DLD1 (cell line): ENCODE measurements at regions not wholly inside any gene's neighbourhood (a gene's known extent, or its start where the extent isn't known, plus 50 kb on each side); places are given as distances from the start of the nearest gene placed in this dataset.
"Not testable (repeated sequence)": the region's sequence is repeated elsewhere in the genome, so short reads cannot be mapped to it uniquely, and the experiment has no call there.

ENCODE experiments used
- in situ Hi-C: cut with HindIII; loops from 2 replicates; pipeline ENCODE4 v1.10.0; 2017; ENCODE audit warnings: low sequenced_read_pairs

DNA sequence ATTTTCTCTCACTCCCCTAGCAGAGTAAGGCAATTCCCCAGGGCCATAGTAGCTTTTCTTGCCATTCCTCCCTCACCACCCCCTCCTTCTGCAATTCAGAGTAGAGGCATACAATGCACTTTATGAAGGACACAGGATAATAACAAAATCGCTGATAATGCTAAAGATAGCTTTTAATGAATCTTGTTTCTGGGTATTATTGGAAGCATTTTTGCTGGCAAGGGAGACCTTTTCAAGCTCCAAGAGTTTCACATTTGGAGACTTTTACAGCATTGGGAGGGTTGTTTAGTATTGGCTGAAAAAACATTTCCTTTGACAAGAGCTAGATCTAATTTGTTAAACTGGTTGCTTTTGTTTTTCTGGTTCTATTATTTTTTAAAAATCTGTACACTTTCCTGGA is 573.0 kb upstream of the C16orf82 start:
- in situ Hi-C loops, result no loop called here

- in situ Hi-C loops, result no loop called here
Measured at GRCh38 chr16:26497896-26498295, 568.8 kb upstream of the C16orf82 start.

DNA sequence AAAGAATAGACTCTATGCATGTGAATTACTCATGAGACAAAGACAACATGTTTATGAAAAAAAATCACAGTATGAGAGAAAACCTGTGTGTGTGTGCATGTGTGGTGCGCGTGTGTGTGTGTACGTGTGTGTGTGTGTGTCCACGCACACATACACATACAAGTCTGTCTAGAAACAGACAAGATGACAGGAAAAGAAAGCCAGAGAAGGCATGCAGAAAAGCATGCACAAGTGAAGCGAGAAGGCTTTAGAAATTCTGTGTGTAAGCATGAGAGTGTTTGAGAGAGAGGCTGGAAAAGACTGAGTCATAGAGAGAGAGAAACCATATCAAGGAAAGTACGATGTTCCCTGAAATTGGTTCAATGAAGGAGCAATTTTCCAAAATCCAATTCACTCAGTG is 566.4 kb upstream of the C16orf82 start:
- in situ Hi-C loops, result no loop called here

GRCh38 chr16:26505496-26505895 is 561.2 kb upstream of the C16orf82 start:
- in situ Hi-C loops, result no loop called here

- in situ Hi-C loops, result not testable (repeated sequence)
Measured at GRCh38 chr16:26508946-26509345, 557.8 kb upstream of the C16orf82 start.

GRCh38 chr16:26510924-26511323 is 555.8 kb upstream of the C16orf82 start:
- in situ Hi-C loops, result no loop called here

- in situ Hi-C loops, result no loop called here
Measured at GRCh38 chr16:26511463-26511862, 555.3 kb upstream of the C16orf82 start.

GRCh38 chr16:26521626-26522025 is 545.1 kb upstream of the C16orf82 start:
- in situ Hi-C loops, result no loop called here

DNA sequence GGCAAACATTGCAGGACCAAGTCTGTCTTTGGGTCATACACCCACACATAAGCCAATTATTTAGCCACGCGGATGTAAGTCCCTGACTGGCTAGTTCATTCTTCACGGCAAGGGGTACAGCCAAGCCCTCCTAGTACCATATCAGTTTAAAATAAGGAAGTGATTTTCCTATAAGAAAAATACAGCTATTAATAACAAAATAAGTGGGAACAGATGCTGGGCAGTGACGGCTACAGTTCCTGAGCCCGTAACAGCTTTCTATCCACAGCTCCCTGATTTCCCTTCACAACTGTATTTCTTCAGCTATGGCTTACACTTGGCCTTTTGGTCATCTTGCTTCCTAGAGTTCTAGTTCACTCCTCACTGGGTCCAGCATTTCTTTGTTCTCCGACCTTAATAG is 542.4 kb upstream of the C16orf82 start:
- in situ Hi-C loops, result no loop called here

DNA sequence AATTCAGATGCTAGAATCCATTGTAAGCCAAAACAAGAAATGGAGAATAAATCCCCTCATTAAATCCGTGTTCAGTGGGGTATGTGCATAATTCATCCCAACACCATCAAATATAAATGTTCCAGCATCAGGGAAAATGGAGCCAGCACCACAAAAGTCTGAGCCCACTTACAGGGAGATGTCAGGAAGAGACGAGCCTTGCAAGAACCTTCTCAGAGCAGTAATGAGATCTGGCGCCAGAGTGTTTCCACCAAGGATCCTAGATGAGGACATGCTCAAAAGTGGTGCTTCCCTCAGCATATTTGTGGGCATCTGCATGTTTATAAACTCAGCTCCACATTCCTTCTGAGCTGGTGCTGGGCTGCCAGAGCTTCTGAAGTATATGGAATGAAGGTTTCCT is 541.9 kb upstream of the C16orf82 start:
- in situ Hi-C loops, result no loop called here

DNA sequence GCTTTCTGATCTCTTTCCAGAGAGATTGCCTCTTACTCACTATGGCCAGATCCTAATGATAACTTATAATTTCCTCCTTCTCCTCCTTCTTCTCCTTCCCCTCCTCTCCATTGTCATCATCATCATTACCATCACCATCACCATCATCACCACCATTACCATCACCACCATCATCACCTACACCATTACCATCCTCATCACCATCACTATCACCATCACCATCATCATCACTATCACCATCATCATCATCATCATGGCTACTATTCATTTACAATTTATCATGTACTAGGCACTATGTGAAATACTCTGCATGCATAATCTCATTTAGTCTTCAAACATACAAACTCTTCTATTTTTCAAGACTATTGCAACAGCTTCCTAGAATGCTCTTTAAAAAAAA is 540.9 kb upstream of the C16orf82 start:
- in situ Hi-C loops, result no loop called here

GRCh38 chr16:26526633-26527032 is 540.1 kb upstream of the C16orf82 start:
- in situ Hi-C loops, result no loop called here

DNA sequence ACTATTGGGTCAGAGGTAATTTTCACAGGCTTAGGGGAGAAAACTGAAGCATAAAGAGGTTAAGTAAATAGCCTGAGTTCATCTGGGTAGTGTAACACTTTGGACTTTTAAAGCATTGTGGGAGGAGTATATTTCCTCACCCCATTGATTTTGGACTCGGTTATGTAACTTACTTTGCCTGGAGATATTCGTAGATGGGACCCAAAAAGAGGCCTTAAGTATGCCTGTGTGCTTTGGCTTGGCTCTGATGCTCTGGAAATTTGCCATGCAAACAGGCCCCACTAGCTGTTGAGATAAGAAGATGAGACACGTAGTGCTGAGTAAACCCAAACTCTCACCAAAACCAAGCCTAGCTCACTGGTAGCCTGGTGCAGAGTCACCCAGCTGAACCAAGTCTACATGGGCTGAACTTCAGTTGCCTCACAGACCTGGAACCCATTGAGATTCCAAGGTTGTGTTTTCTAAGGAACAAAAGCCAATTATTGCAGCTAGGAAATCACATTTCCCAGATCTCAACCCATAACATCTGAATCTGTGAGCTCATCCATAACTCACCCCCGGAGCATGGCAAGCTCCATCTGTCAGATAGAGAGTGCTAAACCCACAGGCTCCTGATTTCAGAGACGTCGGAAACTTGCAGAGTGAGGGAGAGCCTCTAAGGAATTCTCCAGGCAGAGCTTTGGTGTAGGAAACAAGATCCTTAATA is 536.0 kb upstream of the C16orf82 start:
- in situ Hi-C loops, result no loop called here

DNA sequence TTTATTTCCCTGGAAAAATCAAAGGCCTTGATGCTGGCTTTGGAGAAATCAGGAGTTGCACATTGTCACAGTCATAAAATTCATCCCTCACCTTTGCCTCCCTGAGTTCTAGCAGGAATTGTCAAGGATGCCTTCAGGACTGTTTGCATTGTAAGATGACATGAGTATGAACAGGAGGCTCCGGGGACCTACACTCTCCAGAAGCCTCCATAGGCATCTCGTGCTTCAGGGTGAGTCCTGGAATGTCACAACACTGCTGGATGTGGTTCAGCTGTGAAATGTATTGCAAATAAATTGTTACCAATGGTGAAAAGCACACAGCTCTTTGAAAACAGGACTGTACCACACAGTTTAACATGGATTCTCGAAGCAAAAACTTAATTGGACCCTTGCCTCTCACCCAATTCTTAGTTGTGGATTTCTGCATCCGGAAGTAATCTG is 535.4 kb upstream of the C16orf82 start:
- in situ Hi-C loops, result no loop called here

DNA sequence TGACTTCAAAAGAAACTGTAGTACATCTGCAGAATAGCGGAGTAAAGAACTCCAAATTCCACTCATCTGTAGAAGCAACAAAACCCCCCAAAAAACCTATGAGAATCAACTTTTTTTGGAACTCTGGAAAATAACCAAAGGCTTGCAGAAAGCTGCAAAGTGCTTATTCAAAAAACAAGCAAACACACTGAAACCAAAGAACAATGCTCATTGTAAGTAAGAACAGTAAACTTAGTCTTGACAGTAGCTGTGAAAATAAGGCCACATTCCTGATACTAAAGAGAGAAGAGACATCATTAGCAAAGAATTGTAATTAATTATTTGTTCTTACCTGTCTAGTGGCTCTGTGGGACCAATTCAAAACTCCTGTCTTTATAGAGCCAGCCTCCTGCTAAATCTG is 534.3 kb upstream of the C16orf82 start:
- in situ Hi-C loops, result no loop called here

- in situ Hi-C loops, result no loop called here
Measured at GRCh38 chr16:26542198-26542597, 524.5 kb upstream of the C16orf82 start.

DNA sequence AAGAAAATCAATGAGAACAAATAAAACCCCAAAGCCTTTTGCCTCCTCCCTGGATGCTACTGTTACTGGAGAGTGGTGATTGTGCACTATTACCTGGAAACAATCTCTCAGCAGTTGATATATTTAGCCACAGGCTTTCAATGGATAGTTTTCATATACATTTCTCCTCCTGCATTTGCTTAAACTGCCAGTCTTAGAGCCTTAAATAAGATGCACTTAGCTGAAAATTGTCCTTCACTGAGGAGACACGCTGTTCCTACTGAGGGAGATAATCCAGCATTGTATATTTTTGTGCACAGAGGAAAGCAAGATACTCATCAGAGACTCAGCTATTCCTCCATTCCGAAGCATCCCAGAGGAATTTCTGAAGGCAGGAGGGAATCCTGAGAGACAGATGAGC is 520.2 kb upstream of the C16orf82 start:
- in situ Hi-C loops, result no loop called here

DNA sequence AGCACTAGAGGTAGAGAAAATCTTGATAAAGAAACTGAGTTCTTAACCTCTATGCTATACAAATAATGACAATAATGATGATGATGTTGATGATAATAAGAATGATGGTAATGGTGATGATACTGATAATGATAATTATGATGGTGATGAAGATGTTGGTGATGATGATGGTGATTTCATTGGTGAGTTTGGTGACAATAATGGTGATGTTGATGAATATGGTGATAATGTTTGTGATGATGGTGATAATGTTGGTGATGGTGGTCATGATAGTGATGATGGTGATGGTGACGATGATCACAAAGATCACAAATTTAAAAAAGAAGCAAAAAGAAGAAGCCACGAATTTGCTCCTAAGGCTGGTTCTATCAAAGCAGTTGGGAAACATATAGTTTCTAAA is 519.0 kb upstream of the C16orf82 start:
- in situ Hi-C loops, result no loop called here

- in situ Hi-C loops, result no loop called here
Measured at GRCh38 chr16:26550111-26550610, 516.6 kb upstream of the C16orf82 start.

GRCh38 chr16:26554030-26554429 is 512.7 kb upstream of the C16orf82 start:
- in situ Hi-C loops, result no loop called here

- in situ Hi-C loops, result no loop called here
Measured at GRCh38 chr16:26561303-26561702, 505.4 kb upstream of the C16orf82 start.

DNA sequence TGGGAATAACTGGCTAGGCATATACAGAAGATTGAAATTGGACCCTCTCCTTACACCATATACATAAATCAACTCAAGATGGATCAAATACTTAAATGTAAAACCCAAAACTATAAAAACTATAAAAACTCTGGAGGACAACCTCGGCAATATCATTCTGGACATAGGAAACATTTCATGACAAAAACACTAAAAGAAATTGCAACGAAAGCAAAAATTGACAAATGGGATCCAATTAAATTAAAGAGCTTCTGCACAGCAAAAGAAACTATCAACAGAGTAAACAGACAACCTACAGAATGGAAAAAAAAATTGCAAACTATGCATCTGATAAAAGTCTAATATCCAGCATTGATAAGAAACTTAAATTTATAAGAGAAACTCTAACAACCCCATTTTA is 503.7 kb upstream of the C16orf82 start:
- in situ Hi-C loops, result no loop called here

DNA sequence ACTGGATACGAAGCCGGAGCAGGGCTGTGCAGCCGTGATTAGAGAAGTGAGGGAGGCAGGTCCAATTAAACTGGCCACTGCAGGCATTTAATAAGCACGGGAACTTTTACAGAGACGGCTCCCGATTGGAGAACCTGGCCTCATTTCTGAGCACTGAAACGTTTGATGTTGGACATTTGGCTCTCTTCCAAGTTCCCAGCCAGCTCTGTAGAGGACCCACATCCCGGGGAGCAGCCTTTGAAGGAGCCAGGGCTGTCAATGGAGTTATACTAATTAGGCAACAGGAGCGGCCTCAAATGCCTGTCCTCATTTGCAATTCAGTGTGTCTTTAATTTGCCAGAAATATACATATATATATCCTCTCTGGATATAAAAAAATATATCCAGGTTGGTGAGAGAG is 499.4 kb upstream of the C16orf82 start:
- in situ Hi-C loops, result no loop called here
